Esophagus mucosa (tissue), 1 donor: ENCODE measurements at regions not wholly inside any gene's neighbourhood (a gene's known extent, or its start where the extent isn't known, plus 50 kb on each side); places are given as distances from the start of the nearest gene placed in this dataset.
"Not testable (repeated sequence)": the region's sequence is repeated elsewhere in the genome, so short reads cannot be mapped to it uniquely, and the experiment has no call there.

Experiments
- ATAC-seq: fragments of 200-7000 bp; cut with Tn5 transposase; one replicate; pipeline ENCODE4 v1.9.1; 2020
- donor health status: DM: yes; HTN: yes; CAD: no.

DNA sequence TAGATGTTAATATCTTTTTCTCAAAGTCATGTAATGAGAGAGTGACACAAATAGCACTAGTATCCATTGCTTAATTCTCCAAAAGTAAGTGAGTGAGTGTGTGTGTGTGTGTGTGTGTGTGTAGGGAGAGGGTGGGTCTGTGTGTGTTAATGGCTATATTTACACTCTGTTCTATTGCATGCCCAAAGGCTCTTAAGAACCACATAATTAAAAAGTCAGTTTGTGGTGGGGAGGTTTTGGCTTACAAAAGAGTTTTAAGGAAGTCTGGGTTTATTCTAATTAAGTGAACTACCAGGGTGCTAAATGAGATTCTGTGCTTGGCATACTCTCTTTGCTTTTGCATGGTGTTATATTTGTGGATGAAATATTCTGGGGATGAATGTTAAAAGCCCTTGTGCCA lies 1897.6 kb upstream of the FLRT2 start:
- ATAC-seq = no peak

DNA sequence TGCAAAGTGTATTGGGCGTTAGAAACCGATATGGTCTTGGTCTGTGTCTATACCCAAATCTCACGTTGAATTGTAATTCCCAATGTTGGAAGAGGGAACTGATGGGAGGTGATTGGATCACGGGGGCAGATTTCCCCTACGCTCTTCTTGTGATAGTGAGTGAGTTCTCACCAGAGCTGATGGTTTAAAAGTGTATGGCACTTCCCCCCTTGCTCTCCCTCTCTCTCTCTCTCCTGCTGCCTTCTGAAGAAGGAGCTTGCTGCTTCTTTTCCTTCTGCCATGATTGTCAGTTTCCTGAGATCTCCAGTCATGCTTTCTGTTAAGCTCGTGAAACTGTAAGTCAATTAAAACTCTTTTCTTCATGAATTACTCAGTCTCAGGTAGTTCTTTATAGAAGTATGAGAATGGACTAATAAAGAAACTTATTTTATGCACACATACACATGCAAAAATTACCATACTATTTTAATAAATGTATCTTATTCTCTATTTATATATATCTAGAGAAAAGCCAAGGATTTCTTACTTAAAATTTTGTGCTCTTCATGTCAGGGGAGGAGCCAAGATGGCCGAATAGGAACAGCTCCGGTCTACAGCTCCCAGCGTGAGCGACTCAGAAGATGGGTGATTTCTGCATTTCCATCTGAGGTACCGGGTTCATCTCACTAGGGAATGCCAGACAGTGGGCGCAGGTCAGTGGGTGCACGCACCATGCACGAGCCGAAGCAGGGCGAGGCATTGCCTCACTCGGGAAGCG lies 1891.0 kb upstream of the FLRT2 start:
- no peak for ATAC-seq

GRCh38 chr14:83639505-83639875 lies 1890.5 kb upstream of the FLRT2 start:
- not testable (repeated sequence) for ATAC-seq

DNA sequence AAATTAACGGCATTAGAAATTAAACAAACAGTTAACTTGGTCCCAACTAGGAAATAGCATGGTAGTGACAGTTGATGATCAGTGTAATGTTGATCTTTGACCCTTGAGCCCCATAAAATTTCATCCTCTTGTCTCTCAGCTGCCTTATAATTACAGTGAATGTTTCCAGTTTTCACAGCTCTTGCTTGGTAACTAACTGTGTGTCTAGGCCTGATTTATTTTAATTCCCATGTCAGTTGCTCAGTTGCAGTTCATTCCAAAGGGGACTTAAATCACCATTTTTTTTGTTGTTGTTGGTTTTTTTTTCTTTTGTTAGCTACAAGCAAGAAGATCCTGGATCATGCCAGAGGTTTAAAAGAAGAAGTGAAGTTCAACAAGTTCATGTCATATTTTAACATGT lies 1883.7 kb upstream of the FLRT2 start:
- no peak for ATAC-seq

DNA sequence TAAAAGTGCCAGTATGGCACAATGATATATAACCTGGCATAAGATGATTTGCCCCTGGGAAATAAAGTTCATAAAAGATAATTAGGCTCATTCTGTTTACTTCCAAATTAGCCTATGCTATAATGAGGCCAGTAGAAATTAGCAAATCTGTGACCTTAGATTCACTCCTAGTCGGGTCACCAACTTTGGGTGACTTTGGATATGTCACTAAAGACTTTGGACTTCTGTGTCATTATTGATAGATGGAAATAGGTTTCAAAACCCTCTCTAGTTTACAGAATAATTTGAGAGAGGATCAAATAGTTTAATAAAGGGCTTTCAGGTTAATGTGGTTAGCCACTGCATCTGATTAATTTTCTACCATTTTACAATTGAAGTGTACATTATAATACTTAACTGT lies 1869.3 kb upstream of the FLRT2 start:
- no peak for ATAC-seq

DNA sequence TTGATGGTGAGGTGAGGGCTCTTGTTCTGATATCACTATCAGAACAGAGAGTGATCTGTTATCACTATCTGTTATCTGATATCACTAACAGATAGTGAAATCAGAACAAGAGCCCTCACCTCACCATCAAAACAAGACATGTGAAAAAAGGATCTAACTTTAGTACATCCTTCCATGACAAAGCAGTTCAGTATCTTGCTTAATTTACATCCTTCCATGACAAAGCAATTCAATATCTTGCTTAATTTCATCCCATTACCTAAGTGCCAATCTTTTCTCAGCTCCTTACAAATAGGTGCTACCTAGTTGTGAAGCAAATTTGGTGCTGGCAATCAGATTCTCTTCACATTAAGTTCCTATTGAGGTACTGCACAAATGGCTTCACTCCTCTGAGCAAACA lies 1865.6 kb upstream of the FLRT2 start:
- ATAC-seq = no peak

DNA sequence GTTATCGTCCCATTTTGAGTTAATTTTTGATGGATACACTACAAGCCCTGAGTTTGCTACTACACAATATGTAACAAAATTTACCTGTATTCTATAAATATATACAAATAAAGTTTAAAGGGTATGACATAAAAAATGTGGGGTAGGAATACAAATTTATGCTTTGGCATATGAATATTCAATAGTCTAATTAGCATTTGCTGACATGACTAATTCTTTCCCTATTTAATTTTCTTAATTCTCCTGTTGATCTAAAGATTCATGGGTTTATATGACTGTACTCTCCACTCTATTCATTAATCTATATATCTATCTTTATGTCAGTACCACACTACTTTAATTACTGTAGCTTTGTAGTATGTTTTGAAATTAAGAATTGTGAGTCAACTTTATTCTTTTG lies 1840.7 kb upstream of the FLRT2 start:
- no peak for ATAC-seq

- ATAC-seq = no peak
Observed at GRCh38 chr14:83697099-83697498, 1832.8 kb upstream of the FLRT2 start.

GRCh38 chr14:83702619-83703018 lies 1827.3 kb upstream of the FLRT2 start:
- ATAC-seq = no peak

DNA sequence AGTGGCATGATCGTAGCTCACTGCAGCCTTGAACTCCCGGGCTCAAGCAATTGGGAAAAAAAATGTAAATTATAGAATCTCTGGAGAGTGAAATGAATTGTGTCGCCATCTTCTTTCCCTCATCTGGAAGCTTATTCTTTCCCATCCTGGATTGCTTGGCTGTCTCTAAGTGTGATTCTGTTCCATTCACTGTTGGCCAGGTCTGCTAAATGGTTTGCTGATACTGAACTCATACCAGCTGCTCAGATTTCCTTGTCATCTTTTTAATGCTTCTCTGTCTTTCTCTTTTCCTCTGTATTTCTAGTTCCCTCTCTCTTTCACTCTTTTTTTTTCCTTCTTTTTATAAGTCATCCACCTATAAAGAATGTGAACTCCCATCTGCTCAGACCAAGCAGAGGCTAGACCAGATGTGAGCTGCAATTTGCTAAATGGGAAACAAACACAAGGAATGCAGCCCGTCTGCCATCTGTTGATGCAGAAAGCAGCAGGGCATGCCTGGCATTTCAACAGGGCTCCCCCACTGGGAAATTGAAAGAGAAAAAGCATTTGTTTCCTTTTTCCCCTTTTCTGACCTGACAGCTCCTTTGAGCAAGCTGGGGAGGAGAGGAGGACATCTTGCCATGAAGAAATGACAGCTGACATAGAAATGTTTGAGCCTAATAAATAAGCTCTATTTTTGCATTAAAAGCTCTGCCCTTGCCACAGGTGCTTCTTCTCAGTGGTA lies 1823.6 kb upstream of the FLRT2 start:
- ATAC-seq = no peak

DNA sequence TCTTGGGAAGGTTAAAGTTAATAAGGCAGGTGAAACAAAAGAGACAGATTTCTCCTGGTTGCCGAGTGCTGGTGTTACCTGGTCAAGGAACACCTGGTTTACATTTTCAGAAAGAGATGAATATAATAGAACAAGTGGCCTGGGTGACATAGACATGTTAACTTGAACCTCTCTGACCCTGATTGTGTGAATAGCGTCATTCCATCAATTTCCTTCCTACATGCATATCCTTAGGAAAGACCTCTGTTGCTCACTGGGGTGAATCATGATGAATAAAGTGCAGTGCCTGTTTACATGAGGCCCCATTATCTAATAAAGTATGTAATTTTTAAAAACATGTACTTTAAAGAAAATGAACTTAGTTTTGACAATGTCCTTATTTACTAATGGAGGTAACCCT lies 1822.9 kb upstream of the FLRT2 start:
- ATAC-seq = no peak

DNA sequence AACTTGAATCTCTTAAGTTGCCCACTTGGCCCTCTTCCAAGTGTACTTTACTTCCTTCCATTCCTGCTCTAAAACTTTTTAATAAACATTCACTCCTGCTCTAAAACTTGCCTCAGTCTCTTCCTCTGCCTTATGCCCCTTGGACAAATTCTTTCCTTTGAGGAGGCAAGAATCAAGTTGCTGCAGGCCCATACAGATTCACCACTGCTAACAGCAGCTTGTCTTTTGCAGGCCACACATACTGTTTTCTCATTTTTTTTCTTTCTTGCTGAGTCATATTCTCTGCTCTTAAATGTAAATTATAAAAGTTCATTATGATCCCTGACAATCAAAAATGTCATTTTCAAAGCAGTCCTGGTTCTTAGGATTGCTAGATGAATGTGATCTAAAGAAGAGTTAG lies 1820.8 kb upstream of the FLRT2 start:
- no peak for ATAC-seq

DNA sequence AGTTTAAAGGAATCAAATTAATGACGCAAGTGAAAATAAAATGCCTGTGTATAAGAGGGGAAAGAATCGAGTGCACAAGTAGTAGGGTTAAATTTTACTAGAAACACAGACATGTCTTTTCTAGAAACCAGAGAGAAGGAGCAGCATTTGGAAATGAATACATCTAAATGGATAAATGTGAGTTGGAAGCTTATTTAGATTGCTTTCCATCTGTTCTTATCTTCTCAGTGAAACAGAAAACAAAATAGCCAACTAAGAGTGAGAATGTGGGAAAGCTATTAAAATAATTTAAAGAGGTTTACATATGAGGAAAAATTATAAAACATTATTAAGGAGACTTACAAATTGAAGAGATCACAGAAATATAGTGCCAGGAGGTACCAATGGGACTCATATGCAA lies 1818.9 kb upstream of the FLRT2 start:
- no peak for ATAC-seq

- no peak for ATAC-seq
Observed at GRCh38 chr14:83712418-83713129, 1817.4 kb upstream of the FLRT2 start.

GRCh38 chr14:83713732-83714131 lies 1816.2 kb upstream of the FLRT2 start:
- no peak for ATAC-seq

- no peak for ATAC-seq
Observed at GRCh38 chr14:83714151-83714550, 1815.8 kb upstream of the FLRT2 start.

DNA sequence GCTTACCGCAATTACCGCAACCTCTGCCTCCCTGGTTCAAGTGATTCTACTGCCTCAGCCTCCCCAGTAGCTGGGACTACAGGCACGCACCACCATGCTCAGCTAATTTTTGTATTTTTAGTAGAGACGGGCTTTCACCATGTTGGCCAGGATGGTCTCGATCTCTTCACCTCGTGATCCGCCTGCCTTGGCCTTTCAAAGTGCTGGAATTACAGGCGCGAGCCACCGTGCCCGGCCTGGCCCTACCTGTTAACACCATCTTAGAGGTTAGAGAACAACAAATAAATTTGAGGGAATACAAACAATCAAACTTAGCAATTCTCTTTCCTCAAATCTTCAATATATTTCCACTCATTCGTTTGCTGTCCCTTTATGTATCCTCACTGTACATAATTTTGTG lies 1810.5 kb upstream of the FLRT2 start:
- not testable (repeated sequence) for ATAC-seq

GRCh38 chr14:83733670-83734069 lies 1796.3 kb upstream of the FLRT2 start:
- ATAC-seq = no peak

- no peak for ATAC-seq
Observed at GRCh38 chr14:83734431-83734830, 1795.5 kb upstream of the FLRT2 start.

DNA sequence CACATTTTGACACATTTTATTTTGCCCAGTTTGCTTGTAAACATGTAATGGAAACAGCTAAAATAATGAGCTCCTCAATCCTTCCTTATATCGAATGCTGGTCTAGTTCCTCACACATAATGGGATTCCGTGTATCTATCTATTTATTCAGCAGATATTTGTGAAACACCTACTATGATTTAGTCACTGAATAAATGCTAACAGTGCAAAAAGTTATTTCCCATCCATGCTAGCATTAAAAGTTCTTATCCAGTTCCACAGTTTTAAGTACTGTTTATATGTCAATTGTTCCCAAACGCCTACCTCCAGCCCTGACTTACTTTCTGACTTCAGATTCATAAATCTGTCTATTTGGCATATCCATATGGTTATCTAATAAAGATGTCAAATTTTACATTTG lies 1788.7 kb upstream of the FLRT2 start:
- no peak for ATAC-seq

- no peak for ATAC-seq
Observed at GRCh38 chr14:83744224-83744623, 1785.7 kb upstream of the FLRT2 start.

- no peak for ATAC-seq
Observed at GRCh38 chr14:83744891-83745290, 1785.1 kb upstream of the FLRT2 start.

- no peak for ATAC-seq
Observed at GRCh38 chr14:83746336-83746735, 1783.6 kb upstream of the FLRT2 start.

- ATAC-seq = no peak
Observed at GRCh38 chr14:83757916-83758315, 1772.0 kb upstream of the FLRT2 start.
